ENCODE measurements at regions not wholly inside any gene's neighbourhood (a gene's known extent, or its start where the extent isn't known, plus 50 kb on each side); places are given as distances from the start of the nearest gene placed in this dataset.

GRCh38 chr17:14541714-14542113 lies 240.8 kb downstream of the HS3ST3B1 start:
- TF ChIP-seq POLR2AphosphoS5 (IDR thresholded peaks at IDR 0.05) (no peak), CTCF (IDR thresholded peaks at IDR 0.05) (no peak), POLR2A (IDR thresholded peaks at IDR 0.05; ENCODE audit: low read depth) (no peak), EP300 (IDR thresholded peaks at IDR 0.05) (no peak)

Measured in esophagus muscularis mucosa (tissue), 4 donors.